C4-2B (cell line): ENCODE measurements at regions not wholly inside any gene's neighbourhood (a gene's known extent, or its start where the extent isn't known, plus 50 kb on each side); places are given as distances from the start of the nearest gene placed in this dataset.

Experiments
- H3K27ac ChIP-seq: fragments of 450-650 bp; 2 replicates; pipeline ENCODE4 v1.5.1; 2017
- ZFX ChIP-seq: fragments of 450-650 bp; IDR thresholded peaks from 2 replicates; pipeline ENCODE4 v1.6.1; 2017
- TF ChIP-seq, protein P1 (sequence below): fragments of 450-650 bp; conservative IDR thresholded peaks from 2 replicates; pipeline ENCODE4 v1.5.1; 2017; ENCODE audit warnings: mild to moderate bottlenecking

GRCh38 chr1:194117582-194117981 lies 931.2 kb upstream of the B3GALT2 start:
- TF ChIP-seq ZFX, result no peak
- TF ChIP-seq, protein P1, sequence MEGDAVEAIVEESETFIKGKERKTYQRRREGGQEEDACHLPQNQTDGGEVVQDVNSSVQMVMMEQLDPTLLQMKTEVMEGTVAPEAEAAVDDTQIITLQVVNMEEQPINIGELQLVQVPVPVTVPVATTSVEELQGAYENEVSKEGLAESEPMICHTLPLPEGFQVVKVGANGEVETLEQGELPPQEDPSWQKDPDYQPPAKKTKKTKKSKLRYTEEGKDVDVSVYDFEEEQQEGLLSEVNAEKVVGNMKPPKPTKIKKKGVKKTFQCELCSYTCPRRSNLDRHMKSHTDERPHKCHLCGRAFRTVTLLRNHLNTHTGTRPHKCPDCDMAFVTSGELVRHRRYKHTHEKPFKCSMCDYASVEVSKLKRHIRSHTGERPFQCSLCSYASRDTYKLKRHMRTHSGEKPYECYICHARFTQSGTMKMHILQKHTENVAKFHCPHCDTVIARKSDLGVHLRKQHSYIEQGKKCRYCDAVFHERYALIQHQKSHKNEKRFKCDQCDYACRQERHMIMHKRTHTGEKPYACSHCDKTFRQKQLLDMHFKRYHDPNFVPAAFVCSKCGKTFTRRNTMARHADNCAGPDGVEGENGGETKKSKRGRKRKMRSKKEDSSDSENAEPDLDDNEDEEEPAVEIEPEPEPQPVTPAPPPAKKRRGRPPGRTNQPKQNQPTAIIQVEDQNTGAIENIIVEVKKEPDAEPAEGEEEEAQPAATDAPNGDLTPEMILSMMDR, result peak; percentile 34
- no peak overlapping the region for H3K27ac ChIP-seq

DNA sequence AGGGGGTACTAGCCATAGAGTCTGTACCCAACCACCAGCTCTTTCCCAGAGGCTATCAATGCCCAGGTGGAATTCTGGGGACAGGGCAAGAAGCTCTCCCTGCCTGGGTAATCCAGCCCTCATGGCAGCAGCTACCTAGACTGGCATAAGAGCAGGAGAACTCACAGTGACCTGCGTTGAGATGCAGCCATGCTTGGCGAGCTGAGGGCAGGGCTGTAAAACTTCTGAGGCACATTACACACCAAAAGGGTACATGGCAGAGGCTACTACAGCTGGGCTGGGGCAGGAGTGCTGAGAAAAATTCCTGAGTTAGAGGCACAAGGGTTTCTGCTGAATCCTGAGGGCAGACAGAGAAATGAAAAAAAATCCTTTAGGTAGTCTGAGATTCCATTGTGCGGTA lies 927.9 kb upstream of the B3GALT2 start:
- TF ChIP-seq, protein P1, result no peak
- TF ChIP-seq ZFX, result no peak
- no peak overlapping the region for H3K27ac ChIP-seq

- H3K27ac ChIP-seq, result no peak overlapping the region
- no peak for TF ChIP-seq ZFX
Observed at GRCh38 chr1:194105381-194105780, 919.0 kb upstream of the B3GALT2 start.

- TF ChIP-seq, protein P1, result no peak
- TF ChIP-seq ZFX, result no peak
- H3K27ac ChIP-seq, result no peak overlapping the region
Observed at GRCh38 chr1:194104247-194104844, 917.9 kb upstream of the B3GALT2 start.

GRCh38 chr1:194103516-194104246 lies 917.3 kb upstream of the B3GALT2 start:
- no peak for TF ChIP-seq ZFX
- TF ChIP-seq, protein P1, result no peak
- no peak overlapping the region for H3K27ac ChIP-seq

- no peak overlapping the region for H3K27ac ChIP-seq
- TF ChIP-seq, protein P1, result no peak
- TF ChIP-seq ZFX, result no peak
Observed at GRCh38 chr1:194103101-194103500, 916.7 kb upstream of the B3GALT2 start.

GRCh38 chr1:194102607-194103006 lies 916.2 kb upstream of the B3GALT2 start:
- H3K27ac ChIP-seq, result no peak overlapping the region
- TF ChIP-seq ZFX, result no peak
- TF ChIP-seq, protein P1, result peak; percentile 48
